ENCODE measurements at regions not wholly inside any gene's neighbourhood (a gene's known extent, or its start where the extent isn't known, plus 50 kb on each side); places are given as distances from the start of the nearest gene placed in this dataset.

GRCh38 chr14:58814466-58814865 is 176.7 kb downstream of the DACT1 start:
- no peak overlapping the region for H3K4me3 Mint-ChIP-seq (ENCODE audit: unreplicated experiment)
- CTCF ChIA-PET = no interaction called here
- intact Hi-C loops (cut with micrococcal nuclease; ENCODE audit: unreplicated experiment) = no loop called here
- DNase-seq = no peak
- BruUV-seq (replicated peaks) = no TSS peak
- H3K36me3 ChIP-seq (ENCODE audit: control insufficient read depth, insufficient read depth, low read length) = no peaks in the 10 kb centered on the region
- H3K4me1 ChIP-seq = no peaks in the 10 kb centered on the region
- no peaks in the 10 kb centered on the region for H3K27me3 ChIP-seq (replicated peaks; ENCODE audit: control insufficient read depth, insufficient read depth, low read length)
- no peaks in the 10 kb centered on the region for H3K9me3 ChIP-seq
- H3K27ac Mint-ChIP-seq (ENCODE audit: unreplicated experiment) = no peak overlapping the region
- H3K27me3 Mint-ChIP-seq (ENCODE audit: insufficient read depth, unreplicated experiment) = no peaks in the 10 kb centered on the region
- H3K4me1 Mint-ChIP-seq (ENCODE audit: low read depth, unreplicated experiment) = no peaks in the 10 kb centered on the region
- POLR2A ChIA-PET = no interaction called here
- no peaks in the 10 kb centered on the region for H3K36me3 Mint-ChIP-seq (ENCODE audit: insufficient read depth, unreplicated experiment)
- H3K4me3 ChIP-seq (ENCODE audit: low read depth, low read length) = no peak overlapping the region
- no peaks in the 10 kb centered on the region for H3K9me3 Mint-ChIP-seq (ENCODE audit: unreplicated experiment)
- no peak for TF ChIP-seq CTCF (IDR thresholded peaks at IDR 0.05; ENCODE audit: insufficient read depth in 1 of 2, low read depth in 1 of 2, low read length in 1 of 2, severe bottlenecking in 1 of 2, unreplicated experiment in 1 of 2)

- no peak for TF ChIP-seq CTCF (IDR thresholded peaks at IDR 0.05; ENCODE audit: insufficient read depth in 1 of 2, low read depth in 1 of 2, low read length in 1 of 2, severe bottlenecking in 1 of 2, unreplicated experiment in 1 of 2)
- H3K4me1 Mint-ChIP-seq (ENCODE audit: low read depth, unreplicated experiment) = no peaks in the 10 kb centered on the region
- H3K4me1 ChIP-seq = no peaks in the 10 kb centered on the region
- no peak for DNase-seq
- BruUV-seq (replicated peaks) = no TSS peak
- no peak overlapping the region for H3K4me3 ChIP-seq (ENCODE audit: low read depth, low read length)
- H3K27me3 Mint-ChIP-seq (ENCODE audit: insufficient read depth, unreplicated experiment) = no peaks in the 10 kb centered on the region
- no peaks in the 10 kb centered on the region for H3K9me3 Mint-ChIP-seq (ENCODE audit: unreplicated experiment)
- intact Hi-C loops (cut with micrococcal nuclease; ENCODE audit: unreplicated experiment) = no loop called here
- CTCF ChIA-PET = no interaction called here
- no peaks in the 10 kb centered on the region for H3K27me3 ChIP-seq (replicated peaks; ENCODE audit: control insufficient read depth, insufficient read depth, low read length)
- POLR2A ChIA-PET = no interaction called here
- H3K9me3 ChIP-seq = no peaks in the 10 kb centered on the region
- H3K27ac Mint-ChIP-seq (ENCODE audit: unreplicated experiment) = no peak overlapping the region
- H3K36me3 ChIP-seq (ENCODE audit: control insufficient read depth, insufficient read depth, low read length) = no peaks in the 10 kb centered on the region
- H3K4me3 Mint-ChIP-seq (ENCODE audit: unreplicated experiment) = no peak overlapping the region
- no peaks in the 10 kb centered on the region for H3K36me3 Mint-ChIP-seq (ENCODE audit: insufficient read depth, unreplicated experiment)
These were observed 177.5 kb downstream of the DACT1 start for GRCh38 chr14:58815161-58815701.

GRCh38 chr14:58815794-58816193 is 178.0 kb downstream of the DACT1 start:
- Mint-ChIP-seq H3K36me3 (ENCODE audit: insufficient read depth, unreplicated experiment) (no peaks in the 10 kb centered on the region), H3K27me3 (ENCODE audit: insufficient read depth, unreplicated experiment) (no peaks in the 10 kb centered on the region), H3K27ac (ENCODE audit: unreplicated experiment) (no peak overlapping the region), H3K9me3 (ENCODE audit: unreplicated experiment) (no peaks in the 10 kb centered on the region), H3K4me3 (ENCODE audit: unreplicated experiment) (no peak overlapping the region), H3K4me1 (ENCODE audit: low read depth, unreplicated experiment) (no peaks in the 10 kb centered on the region)
- POLR2A ChIA-PET = no interaction called here
- intact Hi-C loops (cut with micrococcal nuclease; ENCODE audit: unreplicated experiment) = no loop called here
- H3K27me3 ChIP-seq (replicated peaks; ENCODE audit: control insufficient read depth, insufficient read depth, low read length) = no peaks in the 10 kb centered on the region
- CTCF ChIA-PET = no interaction called here
- BruUV-seq (replicated peaks) = no TSS peak
- H3K9me3 ChIP-seq = no peaks in the 10 kb centered on the region
- H3K4me1 ChIP-seq = no peaks in the 10 kb centered on the region
- no peak for TF ChIP-seq CTCF (IDR thresholded peaks at IDR 0.05; ENCODE audit: insufficient read depth in 1 of 2, low read depth in 1 of 2, low read length in 1 of 2, severe bottlenecking in 1 of 2, unreplicated experiment in 1 of 2)
- no peak for DNase-seq
- H3K36me3 ChIP-seq (ENCODE audit: control insufficient read depth, insufficient read depth, low read length) = no peaks in the 10 kb centered on the region
- H3K4me3 ChIP-seq (ENCODE audit: low read depth, low read length) = no peak overlapping the region
